GM19324 (cell line): ENCODE measurements at regions not wholly inside any gene's neighbourhood (a gene's known extent, or its start where the extent isn't known, plus 50 kb on each side); places are given as distances from the start of the nearest gene placed in this dataset.
"Not testable (repeated sequence)": the region's sequence is repeated elsewhere in the genome, so short reads cannot be mapped to it uniquely, and the experiment has no call there.

Experiments
- ATAC-seq: cut with Tn5 transposase; IDR thresholded peaks from one replicate; pipeline ENCODE4 v1.9.1; 2021; ENCODE audit warnings: mild to moderate bottlenecking, moderate library complexity; ENCODE audit not compliant: unreplicated experiment, low FRiP score

- ATAC-seq: no peak
Observed at GRCh38 chr4:116070283-116070682, 956.9 kb upstream of the NDST4 start.

GRCh38 chr4:116066711-116067245 is 953.4 kb upstream of the NDST4 start:
- ATAC-seq: no peak

GRCh38 chr4:116064331-116064730 is 950.9 kb upstream of the NDST4 start:
- ATAC-seq: no peak

- no peak for ATAC-seq
Observed at GRCh38 chr4:116059361-116059760, 945.9 kb upstream of the NDST4 start.

- no peak for ATAC-seq
Observed at GRCh38 chr4:116058129-116058528, 944.7 kb upstream of the NDST4 start.

GRCh38 chr4:116055857-116056827 is 942.7 kb upstream of the NDST4 start:
- no peak for ATAC-seq

- ATAC-seq: no peak
Observed at GRCh38 chr4:116027311-116027710, 913.9 kb upstream of the NDST4 start.

GRCh38 chr4:116024954-116025708 is 911.7 kb upstream of the NDST4 start:
- ATAC-seq: no peak

- ATAC-seq: no peak
Observed at GRCh38 chr4:116023049-116023448, 909.6 kb upstream of the NDST4 start.

GRCh38 chr4:116020141-116020722 is 906.8 kb upstream of the NDST4 start:
- no peak for ATAC-seq

- no peak for ATAC-seq
Observed at GRCh38 chr4:116018831-116019230, 905.4 kb upstream of the NDST4 start.

GRCh38 chr4:116016201-116016600 is 902.8 kb upstream of the NDST4 start:
- ATAC-seq: no peak

GRCh38 chr4:116015549-116015948 is 902.1 kb upstream of the NDST4 start:
- ATAC-seq: no peak

- no peak for ATAC-seq
Observed at GRCh38 chr4:116015062-116015461, 901.6 kb upstream of the NDST4 start.

- ATAC-seq: no peak
Observed at GRCh38 chr4:116010923-116011322, 897.5 kb upstream of the NDST4 start.

- ATAC-seq: no peak
Observed at GRCh38 chr4:116005806-116006088, 892.3 kb upstream of the NDST4 start.

GRCh38 chr4:116005037-116005805 is 891.8 kb upstream of the NDST4 start:
- no peak for ATAC-seq

GRCh38 chr4:116001291-116001690 is 887.9 kb upstream of the NDST4 start:
- ATAC-seq: no peak

GRCh38 chr4:115986573-115986972 is 873.2 kb upstream of the NDST4 start:
- ATAC-seq: no peak

GRCh38 chr4:115975421-115976001 is 862.1 kb upstream of the NDST4 start:
- not testable (repeated sequence) for ATAC-seq
